NB4 (cell line): ENCODE measurements at regions not wholly inside any gene's neighbourhood (a gene's known extent, or its start where the extent isn't known, plus 50 kb on each side); places are given as distances from the start of the nearest gene placed in this dataset.

Experiments used
- MYC ChIP-seq: IDR thresholded peaks from 2 replicates; pipeline ENCODE4 v1.6.1; 2011; ENCODE audit warnings: low read depth, low read length
- POLR2A ChIP-seq: IDR thresholded peaks from 2 replicates; pipeline ENCODE4 v1.6.1; 2011; ENCODE audit warnings: mild to moderate bottlenecking; ENCODE audit not compliant: insufficient read length; ENCODE audit errors: extremely low read depth
- TF ChIP-seq, protein P1 (sequence below): IDR thresholded peaks from one replicate; pipeline ENCODE4 v1.5.1; 2012; ENCODE audit warnings: low read depth, low read length
- TF ChIP-seq, protein P2 (sequence below): IDR thresholded peaks from 2 replicates; pipeline ENCODE4 v1.6.1; 2011; ENCODE audit warnings: low read depth, low read length

DNA sequence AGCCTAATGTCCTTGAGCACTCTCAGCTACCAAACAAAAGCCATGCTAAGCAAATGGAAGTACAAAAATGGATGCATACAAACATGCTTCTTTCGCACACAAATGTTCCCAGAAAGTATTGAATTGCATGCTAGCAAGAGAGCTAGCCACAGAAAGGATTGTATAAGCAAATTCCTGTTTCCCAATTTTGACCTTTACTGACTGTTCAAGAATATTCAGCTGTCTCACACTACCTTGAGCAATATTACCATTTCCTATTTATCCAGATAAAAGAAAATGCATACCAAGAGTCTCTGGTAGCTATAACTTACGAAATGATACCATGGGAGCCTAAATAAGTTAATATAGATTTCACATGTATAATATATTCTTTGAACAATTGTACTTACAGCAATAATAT lies 264.6 kb downstream of the TMEM167A start:
- TF ChIP-seq, protein P1, sequence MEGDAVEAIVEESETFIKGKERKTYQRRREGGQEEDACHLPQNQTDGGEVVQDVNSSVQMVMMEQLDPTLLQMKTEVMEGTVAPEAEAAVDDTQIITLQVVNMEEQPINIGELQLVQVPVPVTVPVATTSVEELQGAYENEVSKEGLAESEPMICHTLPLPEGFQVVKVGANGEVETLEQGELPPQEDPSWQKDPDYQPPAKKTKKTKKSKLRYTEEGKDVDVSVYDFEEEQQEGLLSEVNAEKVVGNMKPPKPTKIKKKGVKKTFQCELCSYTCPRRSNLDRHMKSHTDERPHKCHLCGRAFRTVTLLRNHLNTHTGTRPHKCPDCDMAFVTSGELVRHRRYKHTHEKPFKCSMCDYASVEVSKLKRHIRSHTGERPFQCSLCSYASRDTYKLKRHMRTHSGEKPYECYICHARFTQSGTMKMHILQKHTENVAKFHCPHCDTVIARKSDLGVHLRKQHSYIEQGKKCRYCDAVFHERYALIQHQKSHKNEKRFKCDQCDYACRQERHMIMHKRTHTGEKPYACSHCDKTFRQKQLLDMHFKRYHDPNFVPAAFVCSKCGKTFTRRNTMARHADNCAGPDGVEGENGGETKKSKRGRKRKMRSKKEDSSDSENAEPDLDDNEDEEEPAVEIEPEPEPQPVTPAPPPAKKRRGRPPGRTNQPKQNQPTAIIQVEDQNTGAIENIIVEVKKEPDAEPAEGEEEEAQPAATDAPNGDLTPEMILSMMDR, result no peak
- TF ChIP-seq POLR2A (no peak), MYC (no peak)
- TF ChIP-seq, protein P2, sequence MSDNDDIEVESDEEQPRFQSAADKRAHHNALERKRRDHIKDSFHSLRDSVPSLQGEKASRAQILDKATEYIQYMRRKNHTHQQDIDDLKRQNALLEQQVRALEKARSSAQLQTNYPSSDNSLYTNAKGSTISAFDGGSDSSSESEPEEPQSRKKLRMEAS, result no peak
